Kidney (tissue), 13 donors: ENCODE measurements at regions not wholly inside any gene's neighbourhood (a gene's known extent, or its start where the extent isn't known, plus 50 kb on each side); places are given as distances from the start of the nearest gene placed in this dataset.

Experiments
- DNase-seq, 5 donors: peaks; one replicate each; pipeline ENCODE4 v3.0.0-alpha.2; 2013 to 2020
- FAIRE-seq: peaks from 2 replicates; lab custom pipeline; 2012; peaks lifted over from hg19 to GRCh38; lab: Jason Lieb, UNC
- H3K27ac ChIP-seq, 2 donors: one replicate each; pipeline ENCODE4 v1.7.0; 2013; ENCODE audit warnings: low read depth in 2 of 2, low read length in 2 of 2, inconsistent platforms in 1 of 2
- H3K27me3 ChIP-seq: one replicate; pipeline ENCODE4 v1.7.1; 2013; ENCODE audit warnings: low read length, inconsistent platforms; ENCODE audit not compliant: control insufficient read depth, insufficient read depth
- H3K36me3 ChIP-seq, 3 donors: one replicate each; pipeline versions ENCODE4 v1.7.0 to v1.7.1; 2013; ENCODE audit warnings: low read length in 3 of 3, control low read depth in 1 of 3, inconsistent platforms in 1 of 3; ENCODE audit not compliant: insufficient read depth in 3 of 3, control insufficient read depth in 2 of 3
- H3K4me1 ChIP-seq, 3 donors: one replicate each; pipeline versions ENCODE4 v1.7.0 to v1.7.1; 2013; ENCODE audit warnings: low read length in 3 of 3, inconsistent platforms in 1 of 3, low read depth in 1 of 3; ENCODE audit not compliant: control insufficient read depth in 2 of 3, insufficient read depth in 2 of 3
- H3K4me3 ChIP-seq, 3 donors: one replicate each; pipeline versions ENCODE4 v1.7.0 to v1.8.1; 2013; ENCODE audit warnings: low read length in 3 of 3, control low read depth in 1 of 3, inconsistent platforms in 1 of 3
- H3K9ac ChIP-seq, 3 donors: one replicate each; pipeline versions ENCODE4 v1.7.0 to v1.7.1; 2013; ENCODE audit warnings: low read length in 3 of 3, control low read depth in 1 of 3, inconsistent platforms in 1 of 3
- H3K9me3 ChIP-seq, 3 donors: one replicate each; pipeline versions ENCODE4 v1.7.0 to v1.7.1; 2013; ENCODE audit warnings: low read length in 3 of 3, control low read depth in 1 of 3, inconsistent platforms in 1 of 3; ENCODE audit not compliant: control insufficient read depth in 2 of 3, insufficient read depth in 1 of 3
- intact Hi-C: fragments of 100-400 bp; cut with DNase I; formaldehyde crosslinking; loops from one replicate; pipeline ENCODE4 v1.11.1; 2022
- TF ChIP-seq, protein P1 (sequence below): IDR thresholded peaks from 3 replicates; pipeline ENCODE4 v1.5.1; 2012; ENCODE audit warnings: mild to moderate bottlenecking, moderate library complexity, borderline replicate concordance; ENCODE audit not compliant: insufficient read depth; ENCODE audit errors: extremely low read depth
- donor health status: control.
- donor health status: control.
- donor health status: control.
- donor health status: control.
- donor health status: control.
- donor health status: DM: yes; HTN: yes; CAD: no.
- donor health status: Normal renal cell carcinoma (clear cell type).

GRCh38 chr1:34296059-34296458 is 119.4 kb downstream of the C1orf94 start:
- no peak overlapping the region for H3K4me3 ChIP-seq
- H3K9ac ChIP-seq: no peak overlapping the region
- TF ChIP-seq, protein P1, sequence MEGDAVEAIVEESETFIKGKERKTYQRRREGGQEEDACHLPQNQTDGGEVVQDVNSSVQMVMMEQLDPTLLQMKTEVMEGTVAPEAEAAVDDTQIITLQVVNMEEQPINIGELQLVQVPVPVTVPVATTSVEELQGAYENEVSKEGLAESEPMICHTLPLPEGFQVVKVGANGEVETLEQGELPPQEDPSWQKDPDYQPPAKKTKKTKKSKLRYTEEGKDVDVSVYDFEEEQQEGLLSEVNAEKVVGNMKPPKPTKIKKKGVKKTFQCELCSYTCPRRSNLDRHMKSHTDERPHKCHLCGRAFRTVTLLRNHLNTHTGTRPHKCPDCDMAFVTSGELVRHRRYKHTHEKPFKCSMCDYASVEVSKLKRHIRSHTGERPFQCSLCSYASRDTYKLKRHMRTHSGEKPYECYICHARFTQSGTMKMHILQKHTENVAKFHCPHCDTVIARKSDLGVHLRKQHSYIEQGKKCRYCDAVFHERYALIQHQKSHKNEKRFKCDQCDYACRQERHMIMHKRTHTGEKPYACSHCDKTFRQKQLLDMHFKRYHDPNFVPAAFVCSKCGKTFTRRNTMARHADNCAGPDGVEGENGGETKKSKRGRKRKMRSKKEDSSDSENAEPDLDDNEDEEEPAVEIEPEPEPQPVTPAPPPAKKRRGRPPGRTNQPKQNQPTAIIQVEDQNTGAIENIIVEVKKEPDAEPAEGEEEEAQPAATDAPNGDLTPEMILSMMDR: no peak
- no peaks in the 10 kb centered on the region for H3K9me3 ChIP-seq
- H3K36me3 ChIP-seq: no peaks in the 10 kb centered on the region
- no peaks in the 10 kb centered on the region for H3K4me1 ChIP-seq
- FAIRE-seq (no peak), DNase-seq (no peak)
- H3K27me3 ChIP-seq: no peaks in the 10 kb centered on the region
- intact Hi-C loops: no loop called here
- no peak overlapping the region for H3K27ac ChIP-seq

DNA sequence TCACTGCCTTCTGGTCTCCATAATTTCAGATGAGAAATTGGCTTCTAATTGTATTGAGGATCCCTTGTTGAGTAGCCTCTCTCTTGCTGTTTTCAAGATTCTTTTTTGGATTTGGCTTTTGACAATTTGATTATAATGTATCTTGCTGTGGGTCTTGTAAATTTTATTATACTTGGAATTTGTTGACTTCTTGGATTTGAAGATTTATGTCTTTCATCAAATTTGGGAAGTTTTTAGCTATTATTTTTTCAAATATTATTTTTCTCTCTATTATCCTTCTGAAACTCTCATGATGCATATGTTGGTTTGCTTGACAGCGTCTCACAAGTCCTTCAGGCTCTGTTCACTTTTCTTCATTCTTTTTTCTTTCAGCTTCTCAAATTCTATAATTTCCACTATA is 126.1 kb downstream of the C1orf94 start:
- no peak overlapping the region for H3K9ac ChIP-seq
- TF ChIP-seq, protein P1: no peak
- no peaks in the 10 kb centered on the region for H3K4me1 ChIP-seq
- no peak for FAIRE-seq
- H3K36me3 ChIP-seq: no peaks in the 10 kb centered on the region
- no peaks in the 10 kb centered on the region for H3K27me3 ChIP-seq
- H3K9me3 ChIP-seq: peaks cover 0 to 4% (median 0%) of the 10 kb centered on the region in 3 donors
- H3K4me3 ChIP-seq: no peak overlapping the region
- intact Hi-C loops: no loop called here
- no peak for DNase-seq
- no peak overlapping the region for H3K27ac ChIP-seq

- FAIRE-seq: peak; percentile 45
Measured at GRCh38 chr1:34303218-34303617, 126.5 kb downstream of the C1orf94 start.

DNA sequence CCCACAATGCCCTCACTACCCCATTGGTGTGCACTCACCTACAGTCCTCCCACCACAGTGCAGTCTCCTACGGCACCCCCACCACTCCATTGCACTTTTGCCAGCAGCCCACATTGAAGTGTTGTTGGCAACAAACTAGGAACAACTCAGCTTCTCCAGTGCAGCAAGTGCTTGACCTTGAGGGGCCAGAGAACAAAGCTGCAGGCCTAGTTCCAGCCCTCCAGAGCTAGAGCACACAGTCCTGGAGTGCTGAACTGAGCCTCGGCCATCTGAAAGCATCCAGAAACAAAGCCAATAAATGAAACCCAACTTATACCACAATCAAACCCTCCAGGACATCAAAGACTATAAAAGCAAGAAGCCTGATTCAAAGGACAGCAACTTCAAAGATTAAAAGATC is 129.9 kb downstream of the C1orf94 start:
- TF ChIP-seq, protein P1: no peak
- no peak overlapping the region for H3K27ac ChIP-seq
- FAIRE-seq (no peak), DNase-seq (no peak)
- no peaks in the 10 kb centered on the region for H3K36me3 ChIP-seq
- H3K4me3 ChIP-seq: no peak overlapping the region
- no peaks in the 10 kb centered on the region for H3K4me1 ChIP-seq
- H3K9ac ChIP-seq: no peak overlapping the region
- intact Hi-C loops: no loop called here
- peaks cover 0 to 11% (median 0%) of the 10 kb centered on the region in 3 donors for H3K9me3 ChIP-seq
- no peaks in the 10 kb centered on the region for H3K27me3 ChIP-seq

More at GRCh38 chr1:34303218-34303617, 126.5 kb downstream of the C1orf94 start:
- Histone ChIP-seq H3K4me3 (no peak overlapping the region), H3K9me3 (peaks cover 0 to 4% (median 0%) of the 10 kb centered on the region in 3 donors), H3K4me1 (no peaks in the 10 kb centered on the region), H3K27ac (no peak overlapping the region), H3K36me3 (no peaks in the 10 kb centered on the region), H3K9ac (no peak overlapping the region), H3K27me3 (no peaks in the 10 kb centered on the region)
- TF ChIP-seq, protein P1: no peak
- no peak for DNase-seq
- intact Hi-C loops: no loop called here
